Central memory CD4-positive, alpha-beta T cell (primary cell): ENCODE measurements at regions not wholly inside any gene's neighbourhood (a gene's known extent, or its start where the extent isn't known, plus 50 kb on each side); places are given as distances from the start of the nearest gene placed in this dataset.
A peak's percentile ranks its signal among the peaks of the same experiment; 100 is the strongest.

ENCODE experiments used
- DNase-seq: peaks from one replicate; pipeline ENCODE4 v3.0.0; 2022

- no peak for DNase-seq
These were observed 50.4 kb upstream of the CTNNBL1 start for GRCh38 chr20:37643400-37643799.

- DNase-seq, result no peak
These were observed 51.6 kb upstream of the CTNNBL1 start for GRCh38 chr20:37642246-37642645.

DNA sequence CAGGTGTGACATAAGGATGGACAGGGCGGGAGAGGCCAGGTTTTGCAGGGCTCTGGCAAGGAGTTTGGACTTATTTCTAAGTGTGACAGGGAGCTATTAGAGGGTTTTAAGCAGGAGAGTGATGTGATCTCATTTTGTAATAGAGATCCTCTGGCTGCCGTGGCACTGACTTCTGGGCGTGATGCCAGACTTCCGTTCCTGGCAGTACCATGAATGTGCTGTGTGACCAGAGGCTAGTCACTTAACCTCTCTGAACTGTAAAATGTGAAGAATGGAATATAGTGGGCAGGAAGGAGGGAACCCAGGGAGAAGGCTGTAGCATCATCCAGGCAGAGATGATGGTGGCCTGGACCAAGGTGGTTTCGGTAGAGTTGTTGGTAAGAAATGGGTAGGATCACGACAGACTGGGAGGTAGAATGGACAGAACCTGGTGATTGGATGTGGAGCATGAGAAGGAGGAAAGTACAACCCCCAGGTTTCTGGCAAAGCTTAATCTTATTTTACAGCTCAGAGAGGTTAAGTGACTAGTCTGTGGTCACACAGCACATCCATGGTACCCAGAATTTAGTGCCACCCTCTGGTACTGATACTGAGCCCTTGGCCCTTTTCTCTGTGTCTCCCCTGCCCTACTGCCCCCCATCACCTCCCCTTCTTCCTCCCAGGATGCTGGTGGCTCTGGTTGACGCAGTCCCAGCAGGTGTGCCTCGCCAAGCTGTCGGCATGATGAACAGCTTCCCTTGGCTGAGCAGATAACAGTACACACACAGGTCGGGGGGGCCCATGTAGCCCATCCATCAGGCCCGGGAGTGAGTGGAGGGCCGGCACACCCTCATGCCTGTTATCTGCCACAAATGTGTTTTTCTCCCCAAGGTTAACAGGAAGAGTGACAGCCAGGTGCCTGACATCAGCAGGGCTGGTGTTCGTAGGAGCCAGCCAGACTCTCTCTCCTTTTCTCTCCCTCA is 52.9 kb upstream of the CTNNBL1 start:
- DNase-seq, result no peak

GRCh38 chr20:37638527-37638926 is 55.3 kb upstream of the CTNNBL1 start:
- DNase-seq, result no peak

GRCh38 chr20:37636977-37637376 is 56.9 kb upstream of the CTNNBL1 start:
- DNase-seq, result no peak

GRCh38 chr20:37636212-37636975 is 57.4 kb upstream of the CTNNBL1 start:
- DNase-seq, result no peak

DNA sequence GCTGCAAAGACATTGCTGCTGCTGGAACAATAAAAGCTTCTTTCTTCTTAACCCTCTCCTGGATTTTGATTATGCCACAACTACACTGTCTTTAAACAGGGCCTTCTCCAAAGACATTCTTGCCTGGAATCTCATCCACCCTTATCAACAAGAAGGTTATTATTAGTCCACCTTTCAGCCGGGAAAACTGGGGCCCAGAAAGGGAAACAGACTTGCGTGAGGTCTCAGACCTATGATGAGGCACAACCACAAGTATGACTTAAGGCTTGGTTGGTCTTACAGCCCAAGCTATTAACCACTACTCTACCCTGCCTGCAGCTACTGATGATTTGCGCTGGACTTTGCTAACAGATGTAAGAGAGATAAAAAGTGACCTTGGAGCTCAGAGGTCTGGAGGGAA is 62.8 kb upstream of the CTNNBL1 start:
- DNase-seq, result no peak

GRCh38 chr20:37630166-37630565 is 63.7 kb upstream of the CTNNBL1 start:
- DNase-seq, result no peak

DNA sequence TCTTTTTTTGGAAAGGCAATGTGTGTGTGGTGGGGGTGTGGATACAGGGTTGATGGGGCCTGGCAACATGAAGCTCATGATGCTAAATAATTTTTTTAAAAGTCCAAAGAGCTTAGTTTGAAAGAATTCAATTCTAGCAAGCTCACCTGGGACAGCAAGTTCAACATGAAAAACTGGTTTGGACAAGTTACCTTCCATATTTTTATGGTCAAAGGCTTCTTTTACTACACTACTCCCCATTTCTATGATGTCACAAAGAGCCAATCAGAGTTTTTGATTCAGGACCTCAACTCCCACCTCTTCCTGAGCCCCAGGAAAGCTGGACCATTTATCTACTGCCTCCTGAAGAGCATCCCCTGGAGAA is 66.1 kb upstream of the CTNNBL1 start:
- no peak for DNase-seq

DNA sequence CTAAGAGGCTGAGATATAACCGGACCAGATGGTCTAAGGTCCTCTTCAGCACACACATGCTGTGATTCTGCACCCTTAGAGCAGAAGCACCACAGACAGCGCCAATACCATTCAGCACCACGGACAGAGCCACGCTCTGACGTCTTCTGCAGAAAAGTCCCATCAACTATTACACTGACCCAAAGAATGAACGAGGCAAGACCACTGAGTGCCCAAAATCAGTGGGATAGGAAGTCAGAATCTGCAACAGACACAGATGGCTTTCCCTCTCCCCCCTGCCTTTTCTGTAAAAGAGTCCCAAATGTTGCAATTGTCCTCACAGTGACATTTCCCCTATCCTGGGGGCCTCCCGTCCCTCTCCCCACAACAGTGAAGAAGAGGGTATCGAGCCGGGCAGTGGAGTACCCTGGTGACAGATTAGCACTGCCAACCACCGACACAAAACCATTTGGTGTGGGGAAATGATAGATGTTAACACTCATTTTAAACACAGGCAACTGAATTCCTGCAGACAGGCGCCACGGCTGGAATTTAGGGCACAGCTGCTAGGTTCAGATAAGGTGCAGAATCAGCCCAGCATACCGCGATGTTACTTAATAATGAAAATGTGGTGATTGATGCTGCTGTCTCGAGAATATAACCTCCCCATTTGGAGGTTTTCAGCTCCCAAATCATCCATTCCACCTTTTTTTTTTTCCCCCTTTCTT is 66.6 kb upstream of the CTNNBL1 start:
- no peak for DNase-seq

DNA sequence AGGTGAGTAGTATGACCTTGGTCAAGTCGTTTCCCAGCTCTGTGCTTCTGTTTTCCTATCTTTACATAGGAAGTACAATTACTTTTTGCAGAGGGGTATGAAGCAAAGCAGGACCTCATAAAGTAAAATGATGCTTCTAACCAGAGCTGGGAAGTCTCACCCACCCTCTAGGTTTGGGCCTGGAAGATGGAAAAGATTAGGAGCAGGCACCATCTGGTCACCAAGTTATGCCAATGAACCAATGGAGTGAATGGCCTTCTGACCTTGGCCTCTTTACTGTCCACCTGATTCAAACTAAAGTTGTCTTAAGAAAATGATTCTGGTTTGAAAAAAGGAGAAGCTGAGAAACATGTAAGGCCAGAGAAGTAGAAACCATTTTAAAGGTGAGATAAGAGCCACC is 68.9 kb upstream of the CTNNBL1 start:
- no peak for DNase-seq

GRCh38 chr20:37622728-37623127 is 71.1 kb upstream of the CTNNBL1 start:
- DNase-seq, result no peak

DNA sequence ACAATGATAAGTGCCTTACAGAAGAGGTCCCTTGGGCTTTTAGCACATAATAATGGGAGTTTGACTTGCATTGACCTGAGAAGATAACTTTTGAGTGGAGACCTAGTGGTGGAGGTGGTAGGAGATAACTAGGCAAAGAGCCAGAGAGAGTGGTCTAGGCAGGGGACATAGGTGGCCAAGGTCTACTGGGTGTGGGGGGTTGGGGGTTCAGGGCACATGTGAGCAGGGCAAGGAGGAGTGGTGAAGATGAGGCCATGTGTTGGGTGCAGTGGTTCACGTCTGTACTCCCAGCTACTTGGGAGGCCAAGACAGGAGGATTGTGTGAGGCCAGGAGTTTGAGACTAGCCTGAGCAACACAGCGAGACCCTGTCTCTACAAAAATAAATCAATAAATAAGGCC is 74.3 kb upstream of the CTNNBL1 start:
- DNase-seq, result no peak

- DNase-seq, result no peak
These were observed 77.8 kb upstream of the CTNNBL1 start for GRCh38 chr20:37616110-37616425.

GRCh38 chr20:37615340-37616109 is 78.3 kb upstream of the CTNNBL1 start:
- peak; percentile 21 for DNase-seq

DNA sequence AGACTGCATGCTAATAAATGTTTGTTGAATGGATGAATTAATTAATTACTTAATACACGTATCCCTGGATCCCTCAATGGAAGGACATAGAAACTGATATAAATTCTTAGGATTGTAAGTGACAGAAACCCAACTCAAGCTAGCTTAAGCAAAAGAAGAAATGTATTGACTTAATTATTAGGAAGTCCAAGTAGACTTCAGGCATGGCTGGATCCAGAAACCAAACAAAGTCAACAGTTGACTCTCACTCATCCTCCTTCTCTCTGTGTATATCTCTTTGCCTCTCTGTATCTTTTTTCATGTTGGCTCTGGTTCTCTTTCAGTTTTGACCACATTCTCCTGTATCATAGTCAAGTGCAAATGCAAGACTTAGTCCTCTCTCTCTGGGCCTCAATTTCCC is 82.0 kb upstream of the CTNNBL1 start:
- DNase-seq, result no peak

GRCh38 chr20:37611346-37611745 is 82.5 kb upstream of the CTNNBL1 start:
- DNase-seq, result no peak

- DNase-seq, result no peak
These were observed 82.6 kb upstream of the BLCAP start for GRCh38 chr20:37610203-37610798.

DNA sequence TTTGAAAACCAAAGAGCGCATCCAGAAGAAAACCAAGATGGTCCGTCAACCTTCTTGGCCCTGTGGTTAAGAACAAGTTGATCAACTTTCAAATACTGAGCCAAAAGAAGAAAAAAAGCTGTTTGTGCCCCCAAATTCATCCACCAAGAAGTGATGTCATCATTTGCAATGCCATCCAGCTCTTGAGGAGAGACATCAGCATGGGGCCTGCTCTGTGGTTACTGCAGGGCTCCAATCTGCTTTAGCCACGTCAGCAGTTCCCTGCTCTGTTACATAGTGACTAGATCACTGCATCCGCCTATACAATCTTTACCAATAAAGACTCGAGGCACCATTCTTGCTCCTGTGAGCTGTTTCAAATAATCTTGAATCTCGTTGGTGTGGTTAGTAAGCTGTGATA is 75.0 kb upstream of the BLCAP start:
- no peak for DNase-seq

GRCh38 chr20:37600486-37600885 is 72.8 kb upstream of the BLCAP start:
- no peak for DNase-seq

GRCh38 chr20:37598575-37599342 is 71.1 kb upstream of the BLCAP start:
- DNase-seq, result no peak

- no peak for DNase-seq
These were observed 70.4 kb upstream of the BLCAP start for GRCh38 chr20:37598100-37598543.
